WTC11 (cell line): ENCODE measurements at regions not wholly inside any gene's neighbourhood (a gene's known extent, or its start where the extent isn't known, plus 50 kb on each side); places are given as distances from the start of the nearest gene placed in this dataset.

Experiments
- ATAC-seq: fragments of 200-7000 bp; cut with Tn5 transposase; 2 replicates; pipeline ENCODE4 v1.10.0; 2021; ENCODE audit warnings: mild to moderate bottlenecking, moderate library complexity
- CTCF ChIA-PET: fragments of 300-600 bp; sonication (Branson Sonifier 250); formaldehyde crosslinking; loops from one replicate; lab custom pipeline; 2021; ENCODE audit warnings: antibody characterized with exemption; lab: Charles Lee
- POLR2A ChIA-PET: fragments of 350-600 bp; sonication (Branson Sonifier 250); formaldehyde crosslinking; loops from one replicate; lab custom pipeline; 2021; ENCODE audit warnings: antibody characterized with exemption; lab: Charles Lee
- DNase-seq: peaks from one replicate; pipeline ENCODE4 v3.0.0; 2021; ENCODE audit warnings: low spot score
- H3K27ac Mint-ChIP-seq: 2 replicates; pipeline ENCODE4 v1.8.0; 2021; ENCODE audit warnings: mixed read lengths
- H3K27me3 Mint-ChIP-seq: 2 replicates; pipeline ENCODE4 v1.8.0; 2021; ENCODE audit warnings: low read depth, mild to moderate bottlenecking, moderate library complexity, mixed read lengths
- H3K36me3 Mint-ChIP-seq: 2 replicates; pipeline ENCODE4 v1.8.0; 2021; ENCODE audit warnings: mixed read lengths
- H3K4me1 Mint-ChIP-seq: 2 replicates; pipeline ENCODE4 v1.8.0; 2022; ENCODE audit warnings: mixed read lengths
- H3K4me3 Mint-ChIP-seq: 2 replicates; pipeline ENCODE4 v1.8.0; 2021; ENCODE audit warnings: mild to moderate bottlenecking, moderate library complexity, mixed read lengths
- H3K9me3 Mint-ChIP-seq: 2 replicates; pipeline ENCODE4 v1.8.0; 2021; ENCODE audit warnings: mixed read lengths
- ATF2 ChIP-seq: sonication (generic); formaldehyde crosslinking; IDR thresholded peaks from 2 replicates; pipeline ENCODE4 v1.8.1; 2022; ENCODE audit warnings: low read depth, missing genetic modification reagents, borderline replicate concordance
- CBFB ChIP-seq: sonication (generic); formaldehyde crosslinking; IDR thresholded peaks from 2 replicates; pipeline ENCODE4 v1.8.1; 2022; ENCODE audit warnings: mild to moderate bottlenecking, low read depth, missing genetic modification reagents
- CDX4 ChIP-seq: fragments of 250-450 bp; sonication (Bioruptor Pico); IDR thresholded peaks from 2 replicates; pipeline ENCODE4 v1.9.0; 2021; ENCODE audit warnings: moderate library complexity, mild to moderate bottlenecking, inconsistent platforms, borderline replicate concordance
- ETV6 ChIP-seq: sonication (generic); formaldehyde crosslinking; IDR thresholded peaks from 2 replicates; pipeline ENCODE4 v1.8.1; 2022; ENCODE audit warnings: mild to moderate bottlenecking, missing genetic modification reagents
- FOXP4 ChIP-seq: sonication (generic); formaldehyde crosslinking; IDR thresholded peaks from 2 replicates; pipeline ENCODE4 v1.8.0; 2022; ENCODE audit warnings: mild to moderate bottlenecking, missing genetic modification reagents
- GTF2I ChIP-seq: fragments of 250-450 bp; sonication (Bioruptor Pico); conservative IDR thresholded peaks from 2 replicates; pipeline ENCODE4 v1.4.0; 2021; ENCODE audit warnings: mild to moderate bottlenecking
- HMGA2 ChIP-seq: fragments of 250-450 bp; sonication (Bioruptor Pico); IDR thresholded peaks from 2 replicates; pipeline ENCODE4 v1.4.0; 2021; ENCODE audit warnings: mild to moderate bottlenecking, moderate library complexity
- IRF1 ChIP-seq: sonication (generic); formaldehyde crosslinking; IDR thresholded peaks from 2 replicates; pipeline ENCODE4 v1.8.0; 2023; ENCODE audit warnings: missing genetic modification reagents
- JAZF1 ChIP-seq: fragments of 250-450 bp; sonication (Bioruptor Pico); IDR thresholded peaks from 2 replicates; pipeline ENCODE4 v1.9.0; 2021; ENCODE audit warnings: moderate library complexity, mild to moderate bottlenecking, inconsistent platforms
- MAX ChIP-seq: sonication (generic); formaldehyde crosslinking; IDR thresholded peaks from 2 replicates; pipeline ENCODE4 v1.8.0; 2022; ENCODE audit warnings: mild to moderate bottlenecking, missing genetic modification reagents
- NR2C2 ChIP-seq: sonication (generic); formaldehyde crosslinking; IDR thresholded peaks from 2 replicates; pipeline ENCODE4 v1.8.0; 2022; ENCODE audit warnings: mild to moderate bottlenecking, missing genetic modification reagents
- OVOL2 ChIP-seq: fragments of 250-450 bp; sonication (Bioruptor Pico); IDR thresholded peaks from 2 replicates; pipeline ENCODE4 v1.9.0; 2021; ENCODE audit warnings: mild to moderate bottlenecking, borderline replicate concordance
- PRDM15 ChIP-seq: sonication (generic); formaldehyde crosslinking; IDR thresholded peaks from 2 replicates; pipeline ENCODE4 v1.8.0; 2022; ENCODE audit warnings: missing genetic modification reagents
- PRRX2 ChIP-seq: fragments of 250-450 bp; sonication (Bioruptor Pico); IDR thresholded peaks from 2 replicates; pipeline ENCODE4 v1.8.0; 2021; ENCODE audit warnings: mild to moderate bottlenecking
- RELA ChIP-seq: sonication (generic); formaldehyde crosslinking; IDR thresholded peaks from 2 replicates; pipeline ENCODE4 v1.8.1; 2022; ENCODE audit warnings: missing genetic modification reagents, mild to moderate bottlenecking, borderline replicate concordance
- RORB ChIP-seq: fragments of 250-450 bp; sonication (Bioruptor Pico); IDR thresholded peaks from 2 replicates; pipeline ENCODE4 v1.9.0; 2021; ENCODE audit warnings: mild to moderate bottlenecking
- ZBTB43 ChIP-seq: sonication (generic); formaldehyde crosslinking; IDR thresholded peaks from 2 replicates; pipeline ENCODE4 v1.8.1; 2023; ENCODE audit warnings: mild to moderate bottlenecking, missing genetic modification reagents
- ZMAT4 ChIP-seq: fragments of 250-450 bp; sonication (Bioruptor Pico); IDR thresholded peaks from 2 replicates; pipeline ENCODE4 v1.9.0; 2021; ENCODE audit warnings: mild to moderate bottlenecking
- ZNF138 ChIP-seq: sonication (generic); formaldehyde crosslinking; conservative IDR thresholded peaks from 2 replicates; pipeline ENCODE4 v1.8.1; 2022; ENCODE audit warnings: mild to moderate bottlenecking, moderate library complexity, missing genetic modification reagents
- ZNF232 ChIP-seq: sonication (generic); formaldehyde crosslinking; IDR thresholded peaks from 2 replicates; pipeline ENCODE4 v1.8.0; 2022; ENCODE audit warnings: mild to moderate bottlenecking, missing genetic modification reagents
- ZNF281 ChIP-seq: sonication (generic); formaldehyde crosslinking; IDR thresholded peaks from 2 replicates; pipeline ENCODE4 v1.8.0; 2023; ENCODE audit warnings: mild to moderate bottlenecking, missing genetic modification reagents
- ZNF423 ChIP-seq: fragments of 250-450 bp; sonication (Bioruptor Pico); IDR thresholded peaks from 2 replicates; pipeline ENCODE4 v2.1.2; 2022; ENCODE audit warnings: mild to moderate bottlenecking, moderate library complexity
- ZNF671 ChIP-seq: fragments of 250-450 bp; sonication (Bioruptor Pico); IDR thresholded peaks from 2 replicates; pipeline ENCODE4 v1.8.0; 2021; ENCODE audit warnings: mild to moderate bottlenecking

GRCh38 chr12:107223821-107224220 lies 130.5 kb upstream of the CRY1 start (continued):
- TF ChIP-seq IRF1 (CRISPR knock-in tag) (no peak), ETV6 (no peak), HMGA2 (CRISPR knock-in tag) (no peak), ZMAT4 (no peak), CBFB (no peak)
- TF ChIP-seq, all 79 proteins: peak for 0

GRCh38 chr12:107225635-107226034 lies 132.3 kb upstream of the CRY1 start:
- Mint-ChIP-seq H3K27me3 (no peaks in the 10 kb centered on the region), H3K9me3 (no peaks in the 10 kb centered on the region), H3K4me1 (peaks cover 25% of the 10 kb centered on the region), H3K4me3 (no peak overlapping the region), H3K36me3 (no peaks in the 10 kb centered on the region), H3K27ac (peak overlapping the region; percentile 43; the same call in 1 of the 2 replicates)
- DNase-seq (peak; percentile 44), ATAC-seq (peak; percentile 76)
- POLR2A ChIA-PET = interaction anchor here (0.8 kb wide), 1 partner anchor 93 kb away, joined by 3 read pairs; no protein-coding TSS in a partner anchor
- CTCF ChIA-PET = interaction anchor here (1.0 to 2.0 kb wide), 4 partner anchors 10 to 95 kb away, joined by 3 to 6 read pairs (median 4); no protein-coding TSS in a partner anchor
- TF ChIP-seq ETV6 (peak; percentile 53; the same call in 1 of the 2 replicates), ZBTB43 (CRISPR knock-in tag) (no peak), RORB (CRISPR knock-in tag) (no peak), CDX4 (no peak), GTF2I (CRISPR knock-in tag) (no peak), ZNF281 (CRISPR knock-in tag) (peak; percentile 89), RELA (CRISPR knock-in tag) (no peak), FOXP4 (CRISPR knock-in tag) (no peak), ZNF423 (peak; percentile 40), JAZF1 (CRISPR knock-in tag) (no peak), ZNF138 (CRISPR knock-in tag) (peak; percentile 64; the same call in 1 of the 2 replicates), ZMAT4 (no peak), ZNF232 (CRISPR knock-in tag) (no peak), MAX (CRISPR knock-in tag) (no peak), ZNF671 (CRISPR knock-in tag) (no peak), PRDM15 (CRISPR knock-in tag) (peak; percentile 69), ATF2 (CRISPR knock-in tag) (no peak), HMGA2 (CRISPR knock-in tag) (no peak), OVOL2 (CRISPR knock-in tag) (no peak), PRRX2 (CRISPR knock-in tag) (no peak), NR2C2 (no peak)
